ENCODE measurements at regions not wholly inside any gene's neighbourhood (a gene's known extent, or its start where the extent isn't known, plus 50 kb on each side); places are given as distances from the start of the nearest gene placed in this dataset.

DNA sequence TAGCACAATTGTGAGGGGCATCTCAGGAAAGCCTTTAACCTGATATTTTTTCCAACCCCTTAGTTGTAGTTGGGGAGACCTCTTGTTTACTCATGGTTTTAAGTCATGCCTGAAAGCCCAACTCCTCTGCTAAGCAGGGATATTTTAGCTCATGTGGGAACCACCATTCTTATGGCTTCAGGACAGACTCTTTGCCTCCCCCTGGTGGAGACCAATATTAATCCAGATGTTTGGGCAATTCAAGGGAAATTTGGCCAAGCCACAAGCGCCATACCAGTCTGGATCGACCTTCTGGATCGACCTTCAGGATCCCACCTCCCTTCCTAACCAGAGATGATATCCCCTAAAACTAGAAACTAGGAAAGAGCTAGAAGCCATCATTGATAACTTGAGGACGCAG, 211.2 kb downstream of the C6orf118 start:
- H3K79me2 ChIP-seq (ENCODE audit: control insufficient read depth, low read length): no peaks in the 10 kb centered on the region
- no peak overlapping the region for H3K4me3 ChIP-seq (ENCODE audit: low read length)
- no peaks in the 10 kb centered on the region for H3K36me3 ChIP-seq (ENCODE audit: control insufficient read depth, low read length)
- peaks cover 25% of the 10 kb centered on the region; the same call in 1 of the 2 replicates for H3K9me3 ChIP-seq (ENCODE audit: control insufficient read depth, insufficient read depth, low read length)
- no peak overlapping the region for H3K4me2 ChIP-seq (ENCODE audit: low read length)
- no peaks in the 10 kb centered on the region for H3K9me2 ChIP-seq (replicated peaks; ENCODE audit: control insufficient read depth, low read length)
- no peaks in the 10 kb centered on the region for H3F3A ChIP-seq (ENCODE audit: control insufficient read depth, insufficient read depth)
- H3K27ac ChIP-seq (ENCODE audit: low read depth, low read length): no peak overlapping the region
- H3K4me1 ChIP-seq (ENCODE audit: control insufficient read depth, low read length): no peaks in the 10 kb centered on the region
- no peaks in the 10 kb centered on the region for H4K20me1 ChIP-seq (ENCODE audit: control insufficient read depth, insufficient read depth, low read depth, low read length)
- TF ChIP-seq, protein P1, sequence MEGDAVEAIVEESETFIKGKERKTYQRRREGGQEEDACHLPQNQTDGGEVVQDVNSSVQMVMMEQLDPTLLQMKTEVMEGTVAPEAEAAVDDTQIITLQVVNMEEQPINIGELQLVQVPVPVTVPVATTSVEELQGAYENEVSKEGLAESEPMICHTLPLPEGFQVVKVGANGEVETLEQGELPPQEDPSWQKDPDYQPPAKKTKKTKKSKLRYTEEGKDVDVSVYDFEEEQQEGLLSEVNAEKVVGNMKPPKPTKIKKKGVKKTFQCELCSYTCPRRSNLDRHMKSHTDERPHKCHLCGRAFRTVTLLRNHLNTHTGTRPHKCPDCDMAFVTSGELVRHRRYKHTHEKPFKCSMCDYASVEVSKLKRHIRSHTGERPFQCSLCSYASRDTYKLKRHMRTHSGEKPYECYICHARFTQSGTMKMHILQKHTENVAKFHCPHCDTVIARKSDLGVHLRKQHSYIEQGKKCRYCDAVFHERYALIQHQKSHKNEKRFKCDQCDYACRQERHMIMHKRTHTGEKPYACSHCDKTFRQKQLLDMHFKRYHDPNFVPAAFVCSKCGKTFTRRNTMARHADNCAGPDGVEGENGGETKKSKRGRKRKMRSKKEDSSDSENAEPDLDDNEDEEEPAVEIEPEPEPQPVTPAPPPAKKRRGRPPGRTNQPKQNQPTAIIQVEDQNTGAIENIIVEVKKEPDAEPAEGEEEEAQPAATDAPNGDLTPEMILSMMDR (IDR thresholded peaks at IDR 0.05; ENCODE audit: low read depth, low read length, poor library complexity, severe bottlenecking): peak; percentile 45
- TF ChIP-seq EZH2phosphoT487 (IDR thresholded peaks at IDR 0.05; ENCODE audit: borderline replicate concordance, low read length): no peak
- no peaks in the 10 kb centered on the region for H3K27me3 ChIP-seq (ENCODE audit: control insufficient read depth, low read length)

DNA sequence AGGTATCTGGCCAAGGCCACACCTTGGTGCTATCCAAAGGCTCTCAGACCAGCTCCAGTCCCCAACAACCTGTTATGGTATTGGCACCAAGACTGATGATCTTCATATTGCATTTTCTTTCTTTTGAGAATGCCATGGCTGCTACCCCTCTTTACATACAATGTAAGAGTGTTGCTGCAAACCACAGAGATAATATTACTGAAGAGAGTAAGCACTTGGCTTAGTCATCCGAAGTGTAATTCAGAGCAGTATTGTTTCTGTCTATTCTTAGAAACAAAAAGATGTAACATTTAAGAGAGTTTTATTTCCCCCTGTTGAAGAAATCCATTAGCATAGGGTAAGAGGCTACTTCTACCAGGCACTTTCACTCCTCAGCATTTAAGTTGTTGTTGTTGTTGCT, 212.5 kb downstream of the C6orf118 start:
- Histone ChIP-seq H3K27ac (ENCODE audit: low read depth, low read length) (no peak overlapping the region), H3K36me3 (ENCODE audit: control insufficient read depth, low read length) (no peaks in the 10 kb centered on the region), H4K20me1 (ENCODE audit: control insufficient read depth, insufficient read depth, low read depth, low read length) (no peaks in the 10 kb centered on the region), H3K4me1 (ENCODE audit: control insufficient read depth, low read length) (no peaks in the 10 kb centered on the region), H3F3A (ENCODE audit: control insufficient read depth, insufficient read depth) (no peaks in the 10 kb centered on the region), H3K4me3 (ENCODE audit: low read length) (no peak overlapping the region), H3K9me3 (ENCODE audit: control insufficient read depth, insufficient read depth, low read length) (peaks cover 25% of the 10 kb centered on the region; the same call in 1 of the 2 replicates), H3K9me2 (replicated peaks; ENCODE audit: control insufficient read depth, low read length) (no peaks in the 10 kb centered on the region), H3K4me2 (ENCODE audit: low read length) (no peak overlapping the region), H3K27me3 (ENCODE audit: control insufficient read depth, low read length) (no peaks in the 10 kb centered on the region), H3K79me2 (ENCODE audit: control insufficient read depth, low read length) (no peaks in the 10 kb centered on the region)
- no peak for TF ChIP-seq EZH2phosphoT487 (IDR thresholded peaks at IDR 0.05; ENCODE audit: borderline replicate concordance, low read length)
- TF ChIP-seq, protein P1 (IDR thresholded peaks at IDR 0.05; ENCODE audit: low read depth, low read length, poor library complexity, severe bottlenecking): no peak

- Histone ChIP-seq H3K4me1 (ENCODE audit: control insufficient read depth, low read length) (no peaks in the 10 kb centered on the region), H3K4me2 (ENCODE audit: low read length) (no peak overlapping the region), H4K20me1 (ENCODE audit: control insufficient read depth, insufficient read depth, low read depth, low read length) (no peaks in the 10 kb centered on the region), H3K27ac (ENCODE audit: low read depth, low read length) (no peak overlapping the region), H3K36me3 (ENCODE audit: control insufficient read depth, low read length) (no peaks in the 10 kb centered on the region), H3K27me3 (ENCODE audit: control insufficient read depth, low read length) (no peaks in the 10 kb centered on the region), H3K79me2 (ENCODE audit: control insufficient read depth, low read length) (no peaks in the 10 kb centered on the region), H3K9me3 (ENCODE audit: control insufficient read depth, insufficient read depth, low read length) (peaks cover 25% of the 10 kb centered on the region; the same call in 1 of the 2 replicates), H3K9me2 (replicated peaks; ENCODE audit: control insufficient read depth, low read length) (no peaks in the 10 kb centered on the region), H3K4me3 (ENCODE audit: low read length) (no peak overlapping the region), H3F3A (ENCODE audit: control insufficient read depth, insufficient read depth) (no peaks in the 10 kb centered on the region)
- TF ChIP-seq, protein P1 (IDR thresholded peaks at IDR 0.05; ENCODE audit: low read depth, low read length, poor library complexity, severe bottlenecking): no peak
- TF ChIP-seq EZH2phosphoT487 (IDR thresholded peaks at IDR 0.05; ENCODE audit: borderline replicate concordance, low read length): no peak
These were observed 213.2 kb downstream of the C6orf118 start for GRCh38 chr6:165096209-165096608.
